Eye (tissue), 1 donor: ENCODE measurements at regions not wholly inside any gene's neighbourhood (a gene's known extent, or its start where the extent isn't known, plus 50 kb on each side); places are given as distances from the start of the nearest gene placed in this dataset.

Experiments
- DNase-seq: peaks from one replicate; pipeline ENCODE4 v3.0.0-alpha.2; 2015

DNA sequence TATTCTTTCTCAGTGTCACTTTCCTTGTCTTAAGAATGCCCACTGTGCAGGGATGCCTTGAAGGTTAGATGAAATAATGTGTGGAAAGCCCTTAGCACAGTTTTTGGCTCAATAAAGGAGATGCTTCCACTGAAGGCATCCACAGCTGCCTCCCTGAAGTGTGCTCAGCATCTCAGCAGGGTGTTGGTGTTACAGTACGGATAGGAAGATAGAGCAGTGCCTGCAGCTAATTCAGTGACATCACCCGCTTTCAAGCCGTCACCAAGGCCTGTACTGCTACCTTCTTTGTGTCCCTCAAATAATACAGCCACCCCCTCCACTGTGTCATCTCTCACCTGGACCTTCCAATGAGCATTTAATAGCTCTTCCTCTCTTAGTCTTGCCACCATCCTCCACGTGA is 59.0 kb downstream of the NDUFS5 start:
- DNase-seq: no peak

DNA sequence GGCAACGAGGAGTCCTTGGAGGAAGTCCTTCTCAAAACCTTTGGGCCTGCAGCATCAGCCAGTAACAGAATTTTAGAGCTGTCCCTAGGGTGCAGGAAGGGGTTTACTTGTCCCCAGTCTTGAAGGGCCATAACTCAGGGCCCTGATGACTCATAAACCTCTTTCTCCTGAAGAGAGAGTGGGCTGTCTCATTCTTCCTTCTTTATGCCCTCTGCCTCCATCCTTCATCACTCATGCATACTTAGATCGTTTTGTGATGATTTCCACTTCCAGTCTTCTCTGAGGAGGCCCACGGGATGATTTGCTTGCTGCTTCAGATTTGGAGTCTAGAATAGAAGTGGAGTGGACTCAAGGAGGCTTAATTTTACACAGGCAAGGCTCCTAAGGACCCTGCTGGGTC is 60.2 kb downstream of the NDUFS5 start:
- DNase-seq: no peak

DNA sequence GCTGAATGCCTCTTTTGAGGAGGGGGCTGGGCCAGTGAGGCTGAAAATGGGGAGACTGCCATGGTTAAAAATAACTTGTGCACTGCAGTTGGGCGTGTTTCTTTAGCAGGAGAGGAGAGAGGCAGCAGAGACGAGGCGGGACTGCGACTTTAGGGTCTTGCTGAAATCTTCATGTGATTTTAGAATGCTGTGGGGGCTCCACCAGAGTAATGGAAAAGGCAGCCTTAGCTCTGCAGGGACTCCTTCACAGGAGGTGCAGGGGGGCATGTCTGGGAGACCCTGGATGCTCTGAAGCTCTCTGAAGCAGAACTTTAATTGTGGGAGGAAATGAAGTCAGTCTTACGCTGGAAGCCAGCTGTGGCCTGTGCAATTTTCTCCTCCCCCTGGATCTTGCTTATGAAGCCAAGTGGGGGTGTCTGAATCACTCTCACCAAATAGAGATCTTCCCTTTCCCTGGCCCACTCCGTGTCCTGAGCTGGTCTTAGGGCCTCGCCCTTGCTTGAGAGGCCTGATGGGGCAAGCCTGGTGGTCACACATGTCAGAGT is 60.8 kb downstream of the NDUFS5 start:
- DNase-seq: peak; percentile 33

DNA sequence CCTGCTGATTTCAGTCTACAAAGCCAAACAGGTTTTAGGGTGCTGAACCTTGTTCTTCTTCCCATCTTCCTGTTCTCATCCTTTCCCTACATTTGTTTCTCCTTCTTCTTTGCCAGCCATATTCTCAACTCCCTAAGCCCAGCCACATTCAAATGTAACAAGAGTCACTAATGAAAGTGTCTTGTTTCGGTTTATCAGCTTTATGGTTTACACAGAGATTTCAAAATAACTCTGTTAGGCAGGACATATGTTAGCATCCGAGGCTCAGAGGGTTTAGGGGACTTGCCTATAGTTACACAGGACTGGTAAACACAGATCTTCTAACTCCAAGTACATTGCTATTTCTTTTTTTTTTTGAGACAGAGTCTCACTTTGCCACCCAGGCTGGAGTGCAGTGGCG is 61.3 kb downstream of the NDUFS5 start:
- no peak for DNase-seq

DNA sequence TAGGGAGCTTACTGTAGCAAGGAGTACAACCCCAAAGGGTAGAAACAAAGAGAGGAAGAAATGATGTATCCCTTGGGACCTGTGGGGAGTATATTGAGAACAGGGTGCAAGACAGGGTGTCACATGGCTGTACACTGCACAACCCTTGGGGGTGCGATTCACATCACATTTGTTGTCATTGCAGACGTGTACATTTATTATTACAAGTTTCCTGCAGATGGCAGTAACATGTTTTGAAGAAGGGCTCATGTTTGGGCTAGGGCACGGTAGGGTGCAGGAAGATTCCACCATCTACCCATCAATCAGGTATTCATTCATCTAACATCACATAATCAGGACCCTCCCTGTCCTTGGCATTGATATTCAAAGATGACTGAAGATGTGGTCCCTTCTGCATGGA is 62.5 kb downstream of the NDUFS5 start:
- DNase-seq: no peak

DNA sequence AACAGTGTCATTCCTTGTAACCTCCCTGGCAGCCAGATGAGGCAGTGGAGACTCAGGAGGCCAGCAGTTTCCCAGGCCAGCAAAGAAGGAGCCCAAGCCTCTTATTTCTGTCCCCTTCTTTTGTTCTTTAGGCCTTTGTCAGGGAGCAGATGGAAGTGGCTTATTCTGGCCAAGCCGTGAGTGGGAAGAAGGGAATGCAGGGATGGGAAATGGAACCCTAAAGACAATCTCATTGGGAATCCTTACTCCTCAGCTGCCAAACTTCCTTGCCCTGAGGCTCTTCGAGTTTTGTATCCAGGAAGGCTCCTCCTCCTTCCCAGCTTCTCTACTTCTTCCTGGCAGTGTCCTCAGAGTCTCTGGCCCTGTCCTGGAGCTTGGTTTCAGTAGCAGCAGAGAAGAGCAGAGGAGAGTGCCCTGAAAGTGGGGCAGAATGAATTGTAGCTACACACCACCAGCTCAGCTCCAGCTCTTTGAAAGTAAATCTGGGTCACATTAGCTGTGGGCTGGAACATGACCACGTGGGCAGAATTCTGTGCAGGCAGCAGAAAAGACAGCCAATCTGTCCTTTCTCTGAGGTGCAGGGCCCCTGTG is 63.9 kb downstream of the NDUFS5 start:
- DNase-seq: peak; percentile 80

DNA sequence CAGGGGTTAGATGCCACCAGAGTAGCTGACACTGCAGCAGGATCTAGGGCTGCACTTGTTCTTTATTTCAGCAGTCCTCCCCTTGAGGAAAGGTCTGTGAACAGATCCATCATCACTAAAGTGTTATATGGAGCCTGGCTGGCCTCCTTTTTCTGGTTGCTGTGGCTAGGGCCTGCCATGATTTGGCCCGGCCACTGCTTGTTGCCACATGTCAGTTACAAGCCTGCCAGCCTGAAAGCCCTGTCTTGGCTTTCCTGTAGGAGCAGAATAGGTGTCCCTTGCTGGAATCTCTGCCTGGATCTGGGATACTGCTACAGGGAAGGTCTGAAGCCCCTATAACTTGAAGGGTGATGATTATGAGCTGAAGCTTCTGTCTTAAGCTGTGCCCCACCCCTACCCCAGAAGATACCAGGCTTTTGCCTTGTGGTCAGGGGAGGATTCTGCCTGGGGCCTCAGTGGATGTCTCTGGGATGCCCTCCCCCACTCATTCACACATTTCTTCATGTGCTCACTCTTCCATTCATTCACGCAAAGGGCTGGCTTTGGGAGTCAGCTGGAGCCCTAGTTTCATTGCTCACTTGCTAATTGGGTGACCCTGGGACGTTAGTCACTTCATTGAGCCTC is 64.7 kb downstream of the NDUFS5 start:
- DNase-seq: no peak

DNA sequence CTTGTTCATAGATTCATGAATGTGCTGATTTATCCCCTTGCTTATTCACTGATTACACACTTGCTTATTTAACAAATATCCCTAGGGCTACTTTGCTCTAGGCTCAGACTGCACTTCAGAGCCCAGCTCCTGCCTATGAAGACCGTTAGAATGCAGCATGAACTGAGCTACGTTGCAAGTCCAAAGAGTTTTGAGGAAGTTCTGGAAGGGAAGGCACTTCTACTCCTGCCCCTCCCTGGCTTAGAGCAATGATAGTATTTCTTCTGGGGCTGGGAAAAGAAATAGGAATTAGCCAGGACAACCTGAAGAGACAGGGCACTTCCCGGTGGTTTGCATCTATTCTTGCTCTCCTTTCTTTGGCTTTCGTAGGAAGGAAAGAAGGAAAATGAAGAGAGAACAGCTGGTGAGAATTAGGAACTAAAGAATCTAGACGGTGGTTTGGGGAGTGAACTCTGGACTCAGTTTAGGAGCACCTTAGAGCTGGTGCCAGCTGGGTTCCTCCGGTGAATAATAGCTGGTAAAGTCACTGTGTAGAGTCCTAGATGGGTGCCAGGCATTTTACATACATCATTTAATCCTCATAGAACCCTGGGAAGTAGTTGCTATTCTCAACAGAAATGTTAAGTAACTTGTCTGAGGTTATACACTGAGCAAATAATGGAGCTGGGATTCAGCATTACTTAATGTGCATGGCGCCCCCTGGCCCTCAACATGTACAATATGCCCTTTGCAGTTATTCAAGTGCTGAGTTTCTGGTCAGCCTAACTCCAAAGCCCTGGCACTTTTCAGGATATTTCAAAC is 65.9 kb downstream of the NDUFS5 start:
- DNase-seq: peak; percentile 80

DNA sequence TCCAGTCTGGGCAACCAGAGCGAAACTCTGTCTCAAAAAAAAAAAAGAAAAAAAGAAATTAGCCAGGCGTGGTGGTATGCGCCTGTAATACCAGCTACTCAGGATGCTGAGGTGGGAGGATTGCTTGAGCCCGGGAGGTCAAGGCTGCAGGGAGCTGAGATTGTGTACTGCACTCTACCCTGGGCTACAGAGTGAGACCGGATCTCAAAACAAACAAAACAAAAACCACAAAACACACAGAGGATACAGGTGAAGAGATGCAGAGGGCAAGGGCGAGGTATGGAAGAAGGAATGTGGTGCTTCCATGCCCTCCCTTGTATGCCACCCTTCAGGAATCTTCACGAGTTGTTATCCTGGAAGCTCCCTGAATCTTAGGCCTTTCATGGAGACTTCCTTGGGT is 68.5 kb downstream of the NDUFS5 start:
- DNase-seq: no peak

DNA sequence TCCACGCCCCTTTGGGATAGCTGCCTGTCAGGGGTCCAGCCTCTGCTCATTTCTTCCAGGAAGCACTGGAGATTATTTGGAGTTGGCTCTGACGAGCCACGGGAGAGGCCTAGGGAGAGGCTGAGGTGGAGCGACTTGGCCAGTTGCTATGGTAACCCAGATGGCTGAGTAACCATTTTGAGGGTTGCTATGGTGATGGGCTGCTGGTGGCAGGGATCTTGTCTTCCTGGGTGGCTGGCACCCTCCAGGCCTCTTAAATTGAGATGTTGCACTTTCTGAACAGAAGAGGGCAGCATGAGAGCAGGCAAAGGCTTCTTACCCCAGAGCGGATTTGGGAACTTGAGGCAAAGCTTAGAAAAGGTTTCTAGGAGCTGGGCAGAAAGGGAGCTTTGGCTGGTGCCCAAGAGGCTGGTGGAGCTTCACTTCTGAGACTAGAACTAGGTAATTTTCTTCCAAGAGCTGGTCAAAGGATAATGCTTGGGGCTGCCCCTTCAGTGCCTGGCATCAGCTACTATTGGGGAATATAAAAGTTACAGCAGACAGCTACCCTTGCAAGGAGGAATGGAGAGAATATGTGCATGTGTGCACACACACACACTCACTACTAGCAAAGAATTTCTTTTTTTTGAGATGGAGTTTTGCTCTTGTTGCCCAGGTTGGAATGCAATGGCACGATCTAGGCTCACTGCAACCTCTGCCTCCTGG is 72.5 kb downstream of the NDUFS5 start:
- peak; percentile 94 for DNase-seq

DNA sequence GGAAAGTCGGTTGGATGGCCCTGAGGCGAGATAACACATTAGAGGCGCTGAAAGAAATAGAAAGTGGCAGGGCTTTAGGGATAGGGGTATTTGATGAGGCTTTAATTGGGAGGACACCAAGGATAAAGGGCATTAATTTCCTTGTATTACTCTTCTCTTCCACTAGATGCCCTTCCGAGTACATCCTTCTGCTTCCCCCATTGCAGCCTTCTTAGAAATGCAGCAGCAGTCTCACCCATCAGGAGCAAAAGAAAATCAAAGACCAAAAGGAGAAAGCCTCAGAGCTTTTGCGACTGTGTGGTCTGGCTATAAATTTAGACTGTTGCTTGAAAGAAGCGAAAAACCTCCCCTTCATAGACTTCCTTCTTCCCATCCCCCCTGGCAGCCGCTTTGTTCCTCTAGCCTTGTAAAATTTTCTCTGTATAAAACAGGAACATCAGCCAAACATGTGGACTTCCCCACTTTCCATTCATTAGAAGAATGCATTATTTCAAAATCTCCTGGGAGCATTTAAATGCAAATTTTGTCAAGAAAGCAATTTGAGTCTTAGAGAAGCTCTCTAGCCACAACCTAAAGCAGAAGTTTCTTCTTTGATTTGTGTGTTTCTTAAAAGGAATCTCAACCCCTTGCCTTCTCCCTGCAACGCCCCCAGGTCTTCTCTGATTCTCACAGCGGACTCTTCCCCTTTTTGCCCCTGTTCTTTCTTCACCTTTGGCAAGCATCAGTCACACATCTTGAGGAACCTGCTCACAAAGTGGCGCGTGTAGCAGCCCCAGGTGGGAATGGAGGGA is 76.6 kb downstream of the NDUFS5 start:
- peak; percentile 81 for DNase-seq

DNA sequence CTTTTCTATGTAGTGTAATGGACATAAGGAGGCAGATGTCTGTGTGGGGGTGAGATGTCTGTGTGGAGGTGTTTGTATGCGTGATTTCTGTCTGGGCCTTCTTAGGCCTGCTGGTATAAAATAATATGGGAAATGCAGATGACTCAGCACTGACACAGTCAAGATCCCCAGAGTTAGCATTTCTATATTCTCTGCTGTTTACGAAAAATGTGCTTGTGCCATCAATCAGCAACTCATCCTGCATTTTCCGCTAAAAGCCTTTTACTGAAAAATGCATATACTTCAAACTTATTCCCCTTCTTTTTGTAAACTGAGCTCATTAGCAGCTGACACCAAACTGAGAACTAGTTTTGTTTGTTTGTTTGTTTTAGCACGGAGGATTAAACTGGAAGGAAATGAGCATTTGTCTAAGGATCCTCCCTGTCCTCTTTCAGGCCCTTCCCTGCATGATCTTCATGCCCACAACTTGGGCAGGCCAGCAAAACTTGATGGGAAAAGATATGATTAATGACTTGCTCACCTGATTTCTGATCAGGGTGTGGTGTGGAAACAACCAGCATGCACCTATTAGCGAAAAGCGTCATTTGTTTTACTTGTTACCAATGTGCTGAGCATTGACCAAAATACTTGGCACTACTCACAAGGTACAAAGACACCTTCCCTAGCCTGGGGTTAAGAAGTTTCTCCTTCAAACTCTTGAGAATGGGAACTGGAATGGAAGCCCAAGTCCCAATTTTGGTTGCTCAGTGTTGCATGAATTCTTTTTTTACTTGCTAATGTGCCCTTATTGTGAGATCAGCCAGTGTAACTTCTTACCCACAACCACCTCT is 77.4 kb downstream of the NDUFS5 start:
- no peak for DNase-seq

DNA sequence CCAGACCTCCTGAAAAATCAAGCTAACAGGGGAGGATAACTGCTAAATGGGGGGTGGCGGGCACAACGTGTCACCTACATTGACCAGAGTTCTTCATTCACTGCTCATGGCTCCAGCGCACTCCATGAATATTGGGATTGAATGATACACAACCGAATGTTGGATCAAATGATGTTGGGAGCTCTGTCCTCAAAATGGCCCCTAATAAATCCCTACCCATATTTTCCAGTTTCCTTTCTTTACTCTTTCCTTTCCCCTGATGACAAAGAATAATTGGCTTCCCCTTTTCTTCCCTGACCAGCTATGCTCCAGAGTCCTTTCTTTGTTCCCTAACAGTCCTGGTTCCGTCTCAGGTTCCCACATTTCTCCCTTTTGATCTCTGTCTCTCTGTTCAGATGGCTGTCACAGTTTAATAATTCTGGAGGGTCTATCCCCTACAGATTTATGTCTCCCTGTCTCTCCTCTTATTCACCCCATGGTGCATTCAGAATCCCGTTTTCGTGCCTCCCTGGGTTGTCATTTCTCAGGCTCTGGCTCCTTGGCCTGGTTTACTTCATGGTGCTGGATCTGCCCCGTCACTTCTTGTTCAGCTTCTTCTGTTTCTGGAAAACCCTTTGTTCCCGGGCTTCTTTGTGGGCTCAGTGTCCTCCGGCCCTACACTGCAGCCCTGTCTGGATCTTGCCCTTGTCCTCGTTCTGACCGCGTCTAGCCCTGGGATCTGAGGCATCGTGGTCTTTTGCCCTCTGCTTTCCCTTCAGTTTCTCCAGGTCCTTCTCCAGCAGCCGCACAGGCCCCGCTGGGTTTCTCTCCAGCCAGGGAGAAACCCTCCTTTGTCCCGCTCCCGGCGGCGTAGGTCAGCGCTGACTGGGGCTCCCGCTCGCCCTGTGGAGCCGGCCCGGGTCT is 78.3 kb downstream of the NDUFS5 start:
- peak; percentile 87 for DNase-seq

DNA sequence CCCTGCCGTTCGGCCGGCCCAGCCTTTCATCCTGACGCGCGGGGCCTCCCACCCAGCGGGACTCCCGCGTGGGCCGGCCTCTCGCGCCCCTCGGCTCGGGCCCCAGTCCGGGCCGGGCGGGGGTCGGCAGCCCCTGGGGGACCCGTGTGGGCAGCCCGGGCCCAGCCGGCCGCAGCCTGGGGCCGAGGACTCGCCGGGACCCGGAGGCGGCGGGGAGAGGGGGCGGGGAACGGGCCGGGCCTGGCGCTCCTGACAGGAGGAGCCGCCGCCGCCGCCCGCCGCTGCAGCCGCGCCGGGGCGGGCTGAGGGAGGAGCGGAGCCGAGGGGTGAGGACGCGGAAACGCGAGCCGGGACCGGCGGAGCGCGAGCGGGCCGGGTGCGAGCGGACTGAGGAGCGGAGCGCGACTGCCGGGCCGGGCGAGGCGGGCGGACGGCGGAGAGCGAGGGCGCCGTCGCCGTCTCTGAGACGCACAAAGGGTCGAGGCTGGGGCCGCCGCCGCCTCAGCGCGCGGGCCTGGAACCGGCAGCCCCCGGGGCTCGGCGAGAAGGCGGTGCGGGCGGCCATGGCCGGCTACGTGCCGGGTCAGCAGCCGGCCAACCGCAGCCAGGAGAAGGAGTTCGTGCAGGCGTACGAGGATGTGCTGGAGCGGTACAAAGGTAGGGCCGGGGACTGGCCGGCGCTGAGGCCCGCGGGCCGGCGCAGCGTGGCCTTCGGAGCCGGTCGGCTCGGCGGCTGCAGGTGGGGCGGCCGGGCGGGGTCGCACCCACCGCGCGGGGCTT is 79.1 kb downstream of the NDUFS5 start:
- DNase-seq: peak; percentile 84

DNA sequence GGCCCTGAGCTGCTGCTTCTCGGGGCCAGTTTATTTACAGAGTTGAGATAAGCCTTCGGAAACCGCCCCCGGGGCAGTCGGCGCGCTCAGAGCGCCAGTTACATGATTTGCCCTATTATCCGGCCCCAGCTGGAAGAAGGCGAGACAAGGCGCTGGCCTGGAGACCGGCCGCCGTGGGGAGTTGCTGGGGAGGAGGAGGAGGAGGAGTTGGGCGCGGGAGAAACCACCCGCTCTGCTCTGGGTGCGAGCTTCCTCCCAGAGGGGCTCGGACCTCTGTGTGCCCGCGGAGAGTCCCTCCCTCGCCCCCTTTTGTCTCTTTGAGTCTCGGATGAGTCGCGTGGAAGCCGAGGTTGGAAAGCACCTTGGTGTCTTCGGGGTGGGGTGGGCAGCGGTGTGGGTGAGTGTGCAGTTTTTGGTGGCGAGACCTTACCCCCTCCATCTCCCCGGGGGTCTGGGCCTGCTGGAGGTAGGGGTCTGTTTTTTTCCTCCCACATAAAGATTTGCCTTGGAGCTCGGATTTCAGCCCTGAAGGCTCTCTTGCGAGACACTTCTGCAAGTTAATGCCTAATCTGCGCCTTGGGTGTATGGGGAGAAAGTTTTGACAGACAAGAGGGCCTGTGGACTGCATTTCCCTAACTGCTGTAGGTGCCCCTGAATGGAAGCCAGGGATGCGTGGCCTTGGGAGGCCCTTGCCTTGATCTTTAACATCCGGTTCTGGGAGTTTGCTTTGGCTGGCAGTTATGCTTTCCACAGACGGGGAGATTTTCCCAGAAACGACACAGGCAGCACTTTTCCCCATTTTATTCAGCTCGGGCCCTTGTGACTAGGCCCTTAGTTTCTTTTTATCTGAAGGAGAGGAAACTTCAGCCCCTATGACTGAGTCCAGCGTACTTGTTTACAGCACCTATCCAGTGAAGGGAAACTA is 80.0 kb downstream of the NDUFS5 start:
- peak; percentile 79 for DNase-seq

DNA sequence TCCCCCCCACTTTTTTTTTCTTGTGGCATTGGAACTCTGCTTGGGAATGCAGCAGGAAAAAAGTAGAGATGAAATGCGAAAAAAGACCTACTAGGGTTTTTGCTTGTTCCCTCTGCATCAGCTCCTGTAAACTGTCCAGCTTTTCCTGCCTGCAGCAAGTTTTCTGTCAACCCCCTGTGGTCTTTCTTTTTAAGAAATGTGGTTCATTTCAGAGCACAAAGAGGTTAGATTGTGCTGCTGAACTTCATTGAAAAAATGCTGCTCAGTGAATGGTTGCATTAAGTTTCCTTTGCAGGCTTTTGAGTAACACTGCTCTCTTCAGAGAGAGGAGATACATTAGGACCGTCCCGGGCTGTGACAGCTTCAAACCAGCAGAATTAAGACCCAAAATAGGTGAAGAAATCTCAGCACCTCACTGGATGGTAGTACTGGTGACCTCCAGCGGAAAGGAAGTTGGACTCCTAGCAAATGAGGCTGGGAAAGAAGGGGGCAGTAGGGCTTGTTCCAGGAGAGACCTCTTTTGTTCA is 80.7 kb downstream of the NDUFS5 start:
- DNase-seq: peak; percentile 64

DNA sequence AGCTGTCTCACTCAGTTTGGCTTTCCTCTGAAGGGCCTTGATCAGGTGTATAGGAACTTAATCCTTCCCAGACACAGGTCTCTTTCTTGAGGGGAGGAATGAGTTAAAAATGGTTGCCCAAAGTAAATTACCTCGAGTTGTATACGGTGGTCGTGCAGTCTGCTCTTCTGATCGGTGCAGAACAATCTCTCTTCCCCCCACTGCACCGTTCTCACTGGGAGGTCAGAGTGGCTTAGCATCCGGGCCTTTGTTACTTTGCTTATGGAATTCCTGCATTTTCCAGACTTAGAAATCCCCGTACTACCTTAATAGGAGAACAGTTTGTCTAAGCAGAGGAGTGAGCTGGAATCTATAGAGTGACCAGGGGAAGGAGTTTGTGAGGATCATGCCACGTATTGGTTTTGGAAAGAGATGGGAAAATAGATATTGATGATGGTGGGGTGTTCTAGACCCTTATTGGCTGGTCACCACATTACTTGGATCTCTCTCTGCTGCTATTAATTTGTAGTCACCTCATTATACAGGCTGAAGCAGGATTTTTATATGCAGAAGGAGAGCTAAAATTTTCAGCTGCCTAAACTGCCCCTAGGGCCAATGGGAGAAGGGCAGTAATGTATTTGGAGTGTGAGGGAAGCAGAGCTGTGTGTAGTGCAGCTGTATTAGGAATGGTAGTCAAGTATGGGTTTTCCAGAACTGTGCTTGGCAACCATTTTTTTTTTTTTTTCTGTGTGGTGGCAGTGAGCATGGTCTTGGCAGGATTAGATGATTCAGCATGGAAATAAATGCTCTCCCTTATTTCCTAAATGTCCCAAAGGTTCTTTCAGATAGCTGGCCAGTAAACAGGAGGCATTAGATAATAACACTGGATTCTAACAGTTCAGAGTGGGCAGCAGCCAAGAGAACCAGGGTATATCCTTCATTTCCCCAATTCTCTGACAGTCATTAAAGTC is 81.5 kb downstream of the NDUFS5 start:
- peak; percentile 68 for DNase-seq
